ENCODE measurements at regions not wholly inside any gene's neighbourhood (a gene's known extent, or its start where the extent isn't known, plus 50 kb on each side); places are given as distances from the start of the nearest gene placed in this dataset.

GRCh38 chr4:156591679-156592078 is 379.9 kb downstream of the PDGFC start:
- TF ChIP-seq, protein P1, sequence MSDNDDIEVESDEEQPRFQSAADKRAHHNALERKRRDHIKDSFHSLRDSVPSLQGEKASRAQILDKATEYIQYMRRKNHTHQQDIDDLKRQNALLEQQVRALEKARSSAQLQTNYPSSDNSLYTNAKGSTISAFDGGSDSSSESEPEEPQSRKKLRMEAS (IDR thresholded peaks at IDR 0.05) = no peak
- no peak for TF ChIP-seq RAD21 (IDR thresholded peaks at IDR 0.05; ENCODE audit: low read depth)

All from Ishikawa (cell line).